Sigmoid colon (tissue), 6 donors: ENCODE measurements at regions not wholly inside any gene's neighbourhood (a gene's known extent, or its start where the extent isn't known, plus 50 kb on each side); places are given as distances from the start of the nearest gene placed in this dataset.

Experiments used
- DNase-seq: peaks from one replicate; pipeline ENCODE4 v3.0.0-alpha.2; 2019
- H3K27ac ChIP-seq, 4 donors: fragments of 200-600 bp; sonication (generic); one replicate each; pipeline ENCODE4 v1.5.1; 2016 to 2019; ENCODE audit warnings: mild to moderate bottlenecking in 1 of 4
- H3K27me3 ChIP-seq, 3 donors: fragments of 200-600 bp; sonication (generic); one replicate each; pipeline ENCODE4 v1.5.1; 2019; ENCODE audit warnings: mild to moderate bottlenecking in 1 of 3
- H3K36me3 ChIP-seq, 4 donors: fragments of 200-600 bp; sonication (generic); one replicate each; pipeline ENCODE4 v1.5.1; 2016 to 2019
- H3K4me1 ChIP-seq, 4 donors: fragments of 200-600 bp; sonication (generic); one replicate each; pipeline ENCODE4 v1.5.1; 2017 to 2019
- H3K4me3 ChIP-seq, 4 donors: fragments of 200-600 bp; sonication (generic); one replicate each; pipeline ENCODE4 v1.5.1; 2017 to 2019; ENCODE audit warnings: mild to moderate bottlenecking in 2 of 4, moderate library complexity in 1 of 4
- H3K9me3 ChIP-seq, 4 donors: fragments of 200-600 bp in 3 of 4; sonication (generic) in 3 of 4; one replicate each; pipeline versions ENCODE4 v1.5.1 to v1.6.1; 2013 to 2019
- EP300 ChIP-seq, 4 donors: sonication (generic); formaldehyde crosslinking; IDR thresholded peaks; one replicate each; pipeline ENCODE4 v1.6.1; 2017; ENCODE audit warnings: antibody characterized with exemption in 4 of 4
- POLR2A ChIP-seq, 2 donors: fragments of 450-650 bp; IDR thresholded peaks; one replicate each; pipeline ENCODE4 v1.6.1; 2016; ENCODE audit warnings: antibody characterized with exemption in 2 of 2, mild to moderate bottlenecking in 2 of 2, moderate library complexity in 2 of 2
- POLR2AphosphoS5 ChIP-seq, 4 donors: sonication (generic); formaldehyde crosslinking; IDR thresholded peaks; one replicate each; pipeline ENCODE4 v1.6.1; 2017; ENCODE audit warnings: antibody characterized with exemption in 4 of 4
- WGBS, 2 donors: extraction: QIAGEN DNeasy Blood & Tissue Kit; methylation state at CpG; one replicate each; pipeline ENCODE4 v1.1.7; 2013; 5-methylcytosine and 5-hydroxymethylcytosine counted together
- intact Hi-C: fragments of 100-400 bp; cut with DNase I; formaldehyde crosslinking; loops from one replicate; pipeline ENCODE4 v1.15.1; 2023
- TF ChIP-seq, protein P1 (sequence below), 4 experiments: fragments of 450-650 bp in 3 of 4; fragments of 200-600 bp in 1 of 4; IDR thresholded peaks; one replicate each; pipeline ENCODE4 v1.5.1; 2016 to 2019; ENCODE audit warnings: antibody characterized with exemption in 4 of 4, mild to moderate bottlenecking in 3 of 4, moderate library complexity in 2 of 4
- donor health status: healthy with polysubstance abuse.
- donor health status: healthy.

DNA sequence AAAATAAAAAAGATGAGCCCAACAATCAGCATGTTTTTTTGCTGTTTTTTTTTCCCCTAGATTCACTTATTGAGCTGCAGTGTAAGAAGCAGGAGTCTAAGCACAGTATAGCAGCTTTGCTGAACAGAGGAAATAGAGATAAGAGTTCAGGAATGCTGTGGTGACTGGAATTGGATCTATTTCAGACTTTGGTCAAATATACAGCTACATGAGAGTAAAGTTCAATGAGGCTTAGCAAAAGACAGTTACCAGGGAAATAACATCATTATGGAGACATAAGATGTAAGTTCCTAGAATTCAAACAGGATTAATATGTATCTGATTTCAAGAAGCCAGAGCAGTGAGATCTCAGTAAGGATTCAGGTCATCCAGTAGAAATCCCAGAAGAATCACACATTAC is 613.0 kb downstream of the RPS29 start:
- Histone ChIP-seq H3K9me3 (no peaks in the 10 kb centered on the region), H3K4me1 (no peaks in the 10 kb centered on the region), H3K4me3 (no peak overlapping the region), H3K27ac (no peak overlapping the region), H3K36me3 (no peaks in the 10 kb centered on the region), H3K27me3 (no peaks in the 10 kb centered on the region)
- intact Hi-C loops = no loop called here
- TF ChIP-seq EP300 (IDR thresholded peaks at IDR 0.05) (no peak), POLR2A (IDR thresholded peaks at IDR 0.05) (no peak), POLR2AphosphoS5 (IDR thresholded peaks at IDR 0.05) (no peak)
- TF ChIP-seq, protein P1, sequence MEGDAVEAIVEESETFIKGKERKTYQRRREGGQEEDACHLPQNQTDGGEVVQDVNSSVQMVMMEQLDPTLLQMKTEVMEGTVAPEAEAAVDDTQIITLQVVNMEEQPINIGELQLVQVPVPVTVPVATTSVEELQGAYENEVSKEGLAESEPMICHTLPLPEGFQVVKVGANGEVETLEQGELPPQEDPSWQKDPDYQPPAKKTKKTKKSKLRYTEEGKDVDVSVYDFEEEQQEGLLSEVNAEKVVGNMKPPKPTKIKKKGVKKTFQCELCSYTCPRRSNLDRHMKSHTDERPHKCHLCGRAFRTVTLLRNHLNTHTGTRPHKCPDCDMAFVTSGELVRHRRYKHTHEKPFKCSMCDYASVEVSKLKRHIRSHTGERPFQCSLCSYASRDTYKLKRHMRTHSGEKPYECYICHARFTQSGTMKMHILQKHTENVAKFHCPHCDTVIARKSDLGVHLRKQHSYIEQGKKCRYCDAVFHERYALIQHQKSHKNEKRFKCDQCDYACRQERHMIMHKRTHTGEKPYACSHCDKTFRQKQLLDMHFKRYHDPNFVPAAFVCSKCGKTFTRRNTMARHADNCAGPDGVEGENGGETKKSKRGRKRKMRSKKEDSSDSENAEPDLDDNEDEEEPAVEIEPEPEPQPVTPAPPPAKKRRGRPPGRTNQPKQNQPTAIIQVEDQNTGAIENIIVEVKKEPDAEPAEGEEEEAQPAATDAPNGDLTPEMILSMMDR (IDR thresholded peaks at IDR 0.05) = no peak
- no peak for DNase-seq

DNA sequence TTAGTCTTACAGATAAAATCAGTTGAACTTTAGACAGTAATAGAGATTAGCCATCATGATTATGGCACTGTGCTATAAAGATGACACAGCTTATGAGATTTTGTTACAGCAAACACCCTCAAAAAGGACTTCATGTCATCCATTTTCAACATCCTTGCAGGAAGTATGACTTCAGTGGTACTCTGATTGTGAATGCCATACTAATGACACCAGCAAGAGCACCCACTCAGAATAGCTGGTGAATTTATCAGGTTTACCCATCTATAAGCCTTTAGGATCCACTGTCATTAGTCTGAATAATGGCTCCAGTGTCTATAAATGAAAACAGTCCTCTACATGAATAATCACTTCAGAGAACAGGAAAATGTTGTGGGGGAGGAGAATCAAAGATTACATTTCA is 615.2 kb downstream of the RPS29 start:
- H3K27ac ChIP-seq = no peak overlapping the region
- no peak for DNase-seq
- H3K36me3 ChIP-seq = no peaks in the 10 kb centered on the region
- no peak overlapping the region for H3K4me3 ChIP-seq
- no peaks in the 10 kb centered on the region for H3K27me3 ChIP-seq
- TF ChIP-seq POLR2A (IDR thresholded peaks at IDR 0.05) = no peak
- TF ChIP-seq, protein P1 (IDR thresholded peaks at IDR 0.05) = no peak
- TF ChIP-seq POLR2AphosphoS5 (IDR thresholded peaks at IDR 0.05) = no peak
- no peak for TF ChIP-seq EP300 (IDR thresholded peaks at IDR 0.05)
- intact Hi-C loops = no loop called here
- H3K4me1 ChIP-seq = no peaks in the 10 kb centered on the region
- no peaks in the 10 kb centered on the region for H3K9me3 ChIP-seq

DNA sequence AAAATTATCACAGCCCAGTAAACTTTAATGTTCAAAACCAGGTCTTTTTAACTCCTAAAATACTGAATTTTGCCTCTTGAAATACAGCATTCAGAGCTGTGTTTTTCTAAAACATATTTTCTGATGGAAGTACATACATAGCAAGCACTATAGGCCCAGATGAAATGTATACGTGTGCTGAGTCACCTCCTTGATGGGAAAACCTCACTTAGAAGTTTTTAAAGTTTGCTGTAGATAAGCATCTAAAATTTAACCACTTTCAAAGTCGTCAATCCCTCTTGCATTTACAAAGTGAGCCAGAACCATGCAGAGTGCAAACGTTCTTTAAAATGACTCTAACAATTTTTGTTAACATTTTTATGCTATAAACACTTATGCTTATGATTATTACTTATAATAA is 618.8 kb downstream of the RPS29 start:
- Histone ChIP-seq H3K4me3 (no peak overlapping the region), H3K4me1 (no peaks in the 10 kb centered on the region), H3K27ac (no peak overlapping the region), H3K27me3 (no peaks in the 10 kb centered on the region), H3K9me3 (no peaks in the 10 kb centered on the region), H3K36me3 (no peaks in the 10 kb centered on the region)
- DNase-seq = no peak
- intact Hi-C loops = no loop called here
- WGBS, 2 donors = 20 to 40% methylated on average over 3 of the region's 3 CpGs
- TF ChIP-seq POLR2A (IDR thresholded peaks at IDR 0.05) (no peak), POLR2AphosphoS5 (IDR thresholded peaks at IDR 0.05) (no peak), EP300 (IDR thresholded peaks at IDR 0.05) (no peak)
- TF ChIP-seq, protein P1 (IDR thresholded peaks at IDR 0.05) = no peak

DNA sequence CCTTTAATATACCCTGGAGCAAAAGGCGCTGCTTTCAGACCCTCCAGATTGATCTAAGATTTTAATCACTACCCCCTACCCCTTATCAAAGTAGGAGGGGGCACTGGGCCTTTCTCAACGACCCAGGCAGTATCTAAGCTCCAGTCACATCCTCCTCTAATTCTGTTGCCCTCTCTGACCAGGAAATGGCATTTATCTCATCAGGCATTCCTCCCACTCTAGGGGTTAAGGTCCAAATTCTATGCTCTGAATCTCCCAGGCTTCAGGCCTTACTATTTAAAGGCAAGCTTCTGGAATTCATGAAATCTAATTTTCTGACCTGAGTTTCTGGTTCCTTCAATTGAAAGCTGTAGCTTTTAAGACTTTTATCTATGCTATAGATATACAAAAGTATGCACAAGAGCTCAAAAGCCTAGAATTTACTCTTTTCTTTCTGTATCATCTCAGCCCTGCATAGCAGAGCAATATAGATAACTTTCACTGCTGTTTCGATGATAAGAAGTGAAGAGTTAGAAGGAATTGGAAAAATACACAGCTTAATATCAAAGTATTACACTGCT is 622.9 kb downstream of the RPS29 start:
- no peaks in the 10 kb centered on the region for H3K9me3 ChIP-seq
- no peak for DNase-seq
- TF ChIP-seq, protein P1 (IDR thresholded peaks at IDR 0.05) = no peak
- TF ChIP-seq POLR2AphosphoS5 (IDR thresholded peaks at IDR 0.05) (no peak), POLR2A (IDR thresholded peaks at IDR 0.05) (no peak), EP300 (IDR thresholded peaks at IDR 0.05) (no peak)
- no peaks in the 10 kb centered on the region for H3K27me3 ChIP-seq
- intact Hi-C loops = no loop called here
- no peaks in the 10 kb centered on the region for H3K36me3 ChIP-seq
- no peak overlapping the region for H3K27ac ChIP-seq
- no peaks in the 10 kb centered on the region for H3K4me1 ChIP-seq
- WGBS, 2 donors = 34 to 58% methylated on average over 3 of the region's 3 CpGs
- no peak overlapping the region for H3K4me3 ChIP-seq

DNA sequence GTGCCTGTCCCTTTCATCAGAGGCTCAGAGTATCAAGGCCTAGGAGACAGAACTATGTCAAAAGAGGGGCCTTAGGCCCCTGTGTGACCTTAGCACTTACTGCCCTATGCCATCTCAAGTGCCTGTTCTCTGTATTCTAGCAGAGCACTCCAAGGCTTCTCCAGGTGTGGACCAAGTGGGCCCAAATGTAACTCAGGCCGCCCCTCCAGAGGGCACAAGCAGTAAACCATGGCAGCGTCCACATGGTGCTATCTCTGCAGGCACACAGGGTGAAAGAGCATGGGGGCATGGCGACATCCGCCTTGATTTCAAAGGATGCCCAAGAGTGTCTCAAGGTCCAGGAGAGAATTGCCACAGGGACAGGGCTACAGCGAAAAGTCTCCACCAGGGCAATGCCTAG is 628.7 kb downstream of the RPS29 start:
- intact Hi-C loops = no loop called here

More for the DNA sequence above, 628.7 kb downstream of the RPS29 start:
- Histone ChIP-seq H3K36me3 (no peaks in the 10 kb centered on the region), H3K4me1 (peaks cover 0 to 3% (median 0%) of the 10 kb centered on the region in 4 donors), H3K9me3 (no peaks in the 10 kb centered on the region), H3K27me3 (no peaks in the 10 kb centered on the region), H3K27ac (no peak overlapping the region), H3K4me3 (no peak overlapping the region)
- 96% methylated on average over 5 of the region's 5 CpGs for WGBS, 2 donors
- no peak for DNase-seq
- TF ChIP-seq POLR2AphosphoS5 (IDR thresholded peaks at IDR 0.05) (no peak), POLR2A (IDR thresholded peaks at IDR 0.05) (no peak), EP300 (IDR thresholded peaks at IDR 0.05) (no peak)
- TF ChIP-seq, protein P1 (IDR thresholded peaks at IDR 0.05) = no peak
